SK-N-SH (cell line): ENCODE measurements at regions not wholly inside any gene's neighbourhood (a gene's known extent, or its start where the extent isn't known, plus 50 kb on each side); places are given as distances from the start of the nearest gene placed in this dataset.

ENCODE experiments used
- FOXM1 ChIP-seq: IDR thresholded peaks from 2 replicates; pipeline ENCODE4 v1.4.0; 2012; ENCODE audit warnings: low read depth, mild to moderate bottlenecking
- GABPA ChIP-seq: IDR thresholded peaks from 2 replicates; pipeline ENCODE4 v1.4.0; 2012; ENCODE audit warnings: low read depth, mild to moderate bottlenecking
- GATA2 ChIP-seq: sonication (generic); formaldehyde crosslinking; IDR thresholded peaks from 2 replicates; pipeline ENCODE4 v1.5.0; 2020; ENCODE audit warnings: mild to moderate bottlenecking, missing genetic modification reagents
- POLR2AphosphoS5 ChIP-seq: IDR thresholded peaks from 2 replicates; pipeline ENCODE4 v1.6.1; 2012; ENCODE audit warnings: low read depth, low read length
- RAD21 ChIP-seq: IDR thresholded peaks from 2 replicates; pipeline ENCODE4 v1.6.1; 2012; ENCODE audit warnings: mild to moderate bottlenecking, low read length
- RCOR1 ChIP-seq: fragments of 150-350 bp; IDR thresholded peaks from 2 replicates; pipeline ENCODE4 v1.6.1; 2017; ENCODE audit warnings: antibody characterized with exemption, low read length
- YY1 ChIP-seq: IDR thresholded peaks from 2 replicates; pipeline ENCODE4 v1.4.0; 2012; ENCODE audit warnings: low read depth, mild to moderate bottlenecking
- TF ChIP-seq, protein P1 (sequence below): fragments of 200-600 bp; sonication (generic); IDR thresholded peaks from 2 replicates; pipeline ENCODE4 v1.6.1; 2017; ENCODE audit warnings: antibody characterized with exemption, mild to moderate bottlenecking, moderate library complexity
- TF ChIP-seq, protein P2 (sequence below): fragments of 150-350 bp; IDR thresholded peaks from 2 replicates; pipeline ENCODE4 v1.6.1; 2016; ENCODE audit warnings: mild to moderate bottlenecking, low read depth, low read length

DNA sequence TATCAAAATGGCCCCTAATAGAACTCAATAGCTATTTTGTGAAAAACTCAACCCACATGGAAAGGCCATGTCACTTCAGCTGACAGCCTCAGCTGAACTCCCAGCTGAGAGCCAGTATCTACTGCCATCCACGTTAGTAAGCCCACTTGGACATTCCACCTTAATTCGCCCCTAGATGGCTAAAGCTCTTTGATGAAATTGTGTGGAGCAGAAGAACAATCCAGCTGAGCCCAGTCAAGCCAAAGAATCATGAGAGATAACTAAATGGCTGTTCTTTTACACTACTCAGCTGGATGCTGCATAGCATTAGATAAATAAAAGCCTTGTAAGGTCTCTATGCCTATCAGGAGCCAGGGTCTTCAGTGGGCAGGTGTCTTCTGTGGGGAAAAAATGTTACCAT is 396.8 kb downstream of the AASDHPPT start:
- TF ChIP-seq, protein P1, sequence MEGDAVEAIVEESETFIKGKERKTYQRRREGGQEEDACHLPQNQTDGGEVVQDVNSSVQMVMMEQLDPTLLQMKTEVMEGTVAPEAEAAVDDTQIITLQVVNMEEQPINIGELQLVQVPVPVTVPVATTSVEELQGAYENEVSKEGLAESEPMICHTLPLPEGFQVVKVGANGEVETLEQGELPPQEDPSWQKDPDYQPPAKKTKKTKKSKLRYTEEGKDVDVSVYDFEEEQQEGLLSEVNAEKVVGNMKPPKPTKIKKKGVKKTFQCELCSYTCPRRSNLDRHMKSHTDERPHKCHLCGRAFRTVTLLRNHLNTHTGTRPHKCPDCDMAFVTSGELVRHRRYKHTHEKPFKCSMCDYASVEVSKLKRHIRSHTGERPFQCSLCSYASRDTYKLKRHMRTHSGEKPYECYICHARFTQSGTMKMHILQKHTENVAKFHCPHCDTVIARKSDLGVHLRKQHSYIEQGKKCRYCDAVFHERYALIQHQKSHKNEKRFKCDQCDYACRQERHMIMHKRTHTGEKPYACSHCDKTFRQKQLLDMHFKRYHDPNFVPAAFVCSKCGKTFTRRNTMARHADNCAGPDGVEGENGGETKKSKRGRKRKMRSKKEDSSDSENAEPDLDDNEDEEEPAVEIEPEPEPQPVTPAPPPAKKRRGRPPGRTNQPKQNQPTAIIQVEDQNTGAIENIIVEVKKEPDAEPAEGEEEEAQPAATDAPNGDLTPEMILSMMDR: no peak
- no peak for TF ChIP-seq RCOR1
- no peak for TF ChIP-seq FOXM1
- no peak for TF ChIP-seq POLR2AphosphoS5
- TF ChIP-seq, protein P2, sequence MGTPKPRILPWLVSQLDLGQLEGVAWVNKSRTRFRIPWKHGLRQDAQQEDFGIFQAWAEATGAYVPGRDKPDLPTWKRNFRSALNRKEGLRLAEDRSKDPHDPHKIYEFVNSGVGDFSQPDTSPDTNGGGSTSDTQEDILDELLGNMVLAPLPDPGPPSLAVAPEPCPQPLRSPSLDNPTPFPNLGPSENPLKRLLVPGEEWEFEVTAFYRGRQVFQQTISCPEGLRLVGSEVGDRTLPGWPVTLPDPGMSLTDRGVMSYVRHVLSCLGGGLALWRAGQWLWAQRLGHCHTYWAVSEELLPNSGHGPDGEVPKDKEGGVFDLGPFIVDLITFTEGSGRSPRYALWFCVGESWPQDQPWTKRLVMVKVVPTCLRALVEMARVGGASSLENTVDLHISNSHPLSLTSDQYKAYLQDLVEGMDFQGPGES: no peak
- TF ChIP-seq GABPA: no peak
- no peak for TF ChIP-seq RAD21
- no peak for TF ChIP-seq GATA2
- TF ChIP-seq YY1: no peak
